Activated T-cell treated with anti-CD3 and anti-CD28 coated beads, Interleukin-2, amount 50 U/mL, for 48 hours (primary cell): ENCODE measurements at regions not wholly inside any gene's neighbourhood (a gene's known extent, or its start where the extent isn't known, plus 50 kb on each side); places are given as distances from the start of the nearest gene placed in this dataset.
"Not testable (repeated sequence)": the region's sequence is repeated elsewhere in the genome, so short reads cannot be mapped to it uniquely, and the experiment has no call there.

ENCODE experiments used
- DNase-seq, 2 experiments: peaks; one replicate each; pipeline ENCODE4 v3.0.0-alpha.2; 2020

DNA sequence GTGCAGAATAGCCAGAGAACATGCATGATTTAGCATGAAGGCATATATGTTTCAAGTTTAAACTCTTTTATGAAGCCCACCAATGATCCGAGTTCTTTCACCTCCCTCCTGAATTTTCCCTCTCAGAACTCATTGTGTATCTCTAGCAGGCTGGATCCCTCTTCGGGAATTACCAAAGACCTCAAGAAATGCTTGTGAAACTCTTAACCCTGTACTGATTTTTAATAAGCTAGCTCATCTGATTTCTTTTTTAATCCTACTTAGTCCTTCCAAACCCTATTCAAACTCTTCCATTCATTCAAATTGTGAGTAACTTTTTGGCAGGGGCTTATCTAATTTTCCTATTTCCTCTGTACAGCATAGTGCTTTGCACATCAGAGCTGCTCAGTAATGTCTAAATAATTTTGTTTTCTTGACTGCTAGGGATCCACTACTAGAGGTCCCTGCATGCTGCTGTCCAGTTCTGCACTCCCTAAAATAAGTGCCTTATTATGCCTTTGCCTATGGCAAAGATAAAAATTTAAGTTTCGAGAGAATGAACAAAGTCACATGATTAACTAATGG, 723.8 kb downstream of the CDH11 start:
- no peak for DNase-seq

DNA sequence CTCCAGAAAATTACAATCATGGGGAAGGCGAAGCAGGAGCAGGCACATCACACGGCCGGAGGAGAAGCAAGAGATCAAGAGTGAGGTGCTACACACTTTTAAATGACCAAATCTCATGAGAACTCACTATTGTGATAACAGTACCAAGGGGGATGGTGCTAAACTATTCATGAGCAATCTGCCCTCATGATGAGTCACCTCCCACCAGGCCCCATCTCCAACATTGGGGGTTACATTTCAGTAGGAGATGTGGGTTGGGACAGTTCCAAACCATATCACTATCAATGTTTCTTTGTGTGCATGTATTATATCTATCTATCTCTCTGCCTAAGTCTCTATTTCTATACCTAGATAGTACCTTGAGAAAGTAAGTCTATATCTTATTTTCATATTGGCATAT, 724.8 kb downstream of the CDH11 start:
- DNase-seq: no peak

DNA sequence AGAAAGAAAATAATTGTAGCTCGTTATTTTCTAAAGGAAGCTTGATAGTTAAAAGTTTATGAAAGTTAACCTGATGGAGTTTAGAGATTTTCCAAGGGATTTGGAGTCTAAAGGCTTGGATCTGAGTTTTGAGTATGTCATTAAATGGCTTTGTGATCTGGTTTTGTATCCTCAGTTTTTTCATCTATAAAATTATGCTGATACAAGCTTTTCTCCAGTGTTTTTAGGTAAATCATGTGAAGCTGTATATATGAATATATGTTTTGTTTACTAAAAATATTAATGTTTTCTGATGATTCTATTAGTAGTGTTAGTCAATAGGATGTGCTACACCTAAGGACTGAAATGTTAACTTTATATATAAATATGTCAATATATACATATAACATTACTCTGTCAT, 727.8 kb downstream of the CDH11 start:
- no peak for DNase-seq

DNA sequence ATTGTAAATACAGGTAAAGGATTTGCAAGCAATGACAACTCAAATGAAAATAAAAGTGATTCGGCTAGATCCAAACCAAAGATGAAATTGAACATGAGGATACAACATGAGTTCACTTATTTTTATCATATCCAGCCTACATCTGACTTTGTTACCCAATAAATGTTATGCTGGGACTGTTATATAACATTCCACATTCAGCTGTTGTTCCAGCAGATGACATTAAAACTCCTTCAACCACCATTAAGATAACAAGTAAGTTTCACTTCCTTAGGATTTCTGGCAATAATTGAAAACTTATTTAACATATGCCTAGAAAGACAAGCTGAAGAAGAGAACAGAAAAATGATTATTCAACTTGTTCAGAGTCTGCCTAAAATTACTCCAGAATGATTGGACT, 729.4 kb downstream of the CDH11 start:
- DNase-seq: no peak

DNA sequence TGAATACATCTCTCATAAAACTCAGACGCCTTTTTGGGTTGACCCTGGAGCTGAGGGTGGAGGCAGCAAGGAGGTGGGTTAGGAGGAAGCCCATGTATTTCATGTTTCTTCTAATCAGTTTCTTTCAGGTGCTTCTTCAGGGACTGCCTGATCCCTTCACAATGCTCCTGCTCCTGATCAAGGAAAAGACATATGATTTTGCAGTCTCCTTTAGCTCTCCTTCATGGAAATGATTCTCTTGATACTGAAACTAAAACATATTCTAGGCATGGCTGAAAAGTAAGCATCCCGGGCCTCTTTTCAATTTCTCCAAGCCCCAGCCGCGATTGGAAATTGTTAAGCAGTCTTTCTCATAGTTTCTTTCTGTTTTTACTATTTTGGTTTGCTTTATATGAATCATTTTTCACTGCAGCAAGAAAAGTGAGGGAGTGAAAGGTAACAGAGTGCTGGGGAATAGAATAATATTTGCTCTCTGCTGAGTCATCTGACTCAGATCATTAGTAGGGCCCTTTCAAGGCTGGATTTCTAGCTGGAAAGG, 730.7 kb downstream of the CDH11 start:
- DNase-seq: no peak

DNA sequence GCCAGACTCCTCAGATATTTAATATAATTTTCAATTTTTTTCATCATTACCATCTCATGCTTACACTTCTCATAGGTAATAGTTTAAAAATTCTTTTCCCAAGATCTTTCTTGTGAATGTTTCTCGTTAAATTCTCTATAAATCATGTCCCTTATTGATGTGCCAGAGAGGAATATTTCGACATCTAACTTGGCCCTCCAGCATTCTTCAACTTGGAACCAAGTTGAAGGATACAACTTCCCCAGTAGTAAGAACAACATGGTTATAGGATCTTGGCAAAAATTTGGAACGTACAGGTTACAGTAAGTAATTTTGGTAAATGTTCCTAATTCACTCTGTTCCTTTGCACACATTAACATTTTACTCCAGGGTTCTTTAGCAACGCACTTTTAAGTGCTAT, 731.8 kb downstream of the CDH11 start:
- DNase-seq: no peak

DNA sequence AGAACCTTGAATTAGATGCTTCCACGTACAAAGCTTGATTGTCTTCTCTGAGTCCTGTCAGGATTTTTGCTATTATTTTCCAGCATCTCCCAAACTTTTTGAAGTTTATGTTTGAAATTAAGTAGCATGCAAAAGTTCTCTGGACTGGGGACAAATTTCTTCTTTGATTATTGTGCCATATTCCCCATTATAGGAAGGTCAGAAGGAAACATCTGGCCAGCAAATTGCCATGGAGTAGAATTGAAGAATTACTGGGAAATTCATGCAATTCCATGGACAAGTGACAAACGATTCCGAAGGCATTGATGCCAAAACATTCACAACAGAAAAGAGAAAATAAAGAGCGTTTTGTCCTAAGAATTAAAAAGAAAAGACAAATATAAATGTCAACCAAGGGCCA, 737.2 kb downstream of the CDH11 start:
- no peak for DNase-seq

DNA sequence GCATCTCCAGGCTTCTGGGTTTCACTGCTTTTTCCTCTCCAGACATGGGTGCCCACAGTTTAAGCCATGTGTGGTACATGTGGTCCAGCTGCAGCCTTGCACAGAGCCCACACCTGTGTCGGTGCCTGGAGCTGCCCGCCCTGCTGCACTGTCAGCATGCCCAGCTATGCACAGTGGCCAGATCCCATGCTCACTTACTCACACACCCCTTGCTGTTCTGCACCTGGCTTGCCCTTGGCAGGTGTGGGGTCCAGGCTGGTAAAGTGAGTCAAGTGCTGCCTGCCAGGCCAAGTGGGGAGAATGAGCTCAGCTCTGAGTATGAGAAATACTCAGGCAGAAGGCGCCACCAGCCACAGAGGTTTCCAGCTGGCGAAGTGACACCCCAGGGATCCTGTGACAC, 739.9 kb downstream of the CDH11 start:
- no peak for DNase-seq

DNA sequence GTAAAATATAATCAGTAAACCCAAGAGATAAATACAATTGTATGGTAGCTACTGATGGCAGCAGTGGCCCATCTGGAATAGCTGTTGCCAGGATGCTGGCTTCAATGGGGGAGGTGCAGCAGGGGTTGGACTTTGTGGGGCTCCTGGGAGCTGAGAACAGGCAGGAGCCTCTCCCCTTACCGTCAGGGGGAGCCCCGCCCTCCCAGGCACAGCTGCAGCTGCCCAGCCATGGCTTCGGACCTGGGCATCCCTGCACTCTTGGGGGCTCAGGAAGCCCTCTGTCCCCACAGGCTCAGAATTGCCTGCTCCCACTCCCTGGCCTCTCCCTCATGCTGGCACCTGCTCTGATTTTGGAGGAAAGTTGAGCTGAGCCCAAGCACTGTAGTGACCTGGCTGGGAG, 741.1 kb downstream of the CDH11 start:
- DNase-seq: no peak

DNA sequence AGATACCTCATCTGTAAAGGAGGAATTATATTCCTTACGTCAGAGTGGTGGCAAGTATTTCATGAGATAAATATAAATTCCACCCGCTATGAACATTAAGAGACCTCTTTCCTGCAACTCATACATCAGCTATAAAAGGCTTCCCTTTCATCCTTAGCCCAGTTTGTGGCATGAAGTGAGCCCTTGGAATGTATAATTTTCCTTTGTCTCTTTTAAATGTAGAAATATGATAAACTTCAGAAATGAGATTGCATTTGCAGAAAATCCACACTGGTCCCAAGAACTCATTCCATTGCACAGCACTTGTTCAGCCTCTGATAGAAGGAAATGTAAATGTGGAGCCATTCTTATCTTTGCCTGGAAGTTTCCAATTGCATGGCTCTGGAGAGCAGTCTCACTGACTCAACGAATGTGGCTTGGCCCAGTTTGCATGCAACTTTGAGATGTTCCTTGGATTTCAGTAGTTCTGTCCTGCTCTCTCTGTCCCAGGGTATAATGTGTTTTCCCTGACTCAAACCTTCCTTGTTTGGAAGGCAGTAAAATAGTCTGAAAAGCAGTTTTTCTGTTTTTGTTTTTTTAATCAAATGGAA, 746.4 kb downstream of the CDH11 start:
- no peak for DNase-seq

DNA sequence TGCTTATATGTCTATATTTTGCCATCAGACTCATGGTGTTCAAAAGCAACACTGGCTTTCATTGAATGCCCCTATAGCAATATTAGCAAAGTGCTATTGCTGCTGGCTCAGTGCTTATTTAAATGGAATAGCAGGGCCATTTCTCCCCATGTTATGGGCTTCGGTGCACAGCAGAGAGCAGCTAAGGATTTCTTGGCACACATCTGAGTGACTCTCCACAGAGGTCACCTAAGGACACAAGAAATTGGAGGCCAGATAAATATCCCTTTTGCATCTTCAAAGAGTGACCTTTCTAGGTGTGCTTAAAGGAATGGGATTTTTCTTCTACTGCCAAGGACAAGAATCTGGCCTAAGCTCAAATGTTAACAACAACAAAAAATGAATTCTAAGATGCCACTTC, 751.8 kb downstream of the CDH11 start:
- no peak for DNase-seq

DNA sequence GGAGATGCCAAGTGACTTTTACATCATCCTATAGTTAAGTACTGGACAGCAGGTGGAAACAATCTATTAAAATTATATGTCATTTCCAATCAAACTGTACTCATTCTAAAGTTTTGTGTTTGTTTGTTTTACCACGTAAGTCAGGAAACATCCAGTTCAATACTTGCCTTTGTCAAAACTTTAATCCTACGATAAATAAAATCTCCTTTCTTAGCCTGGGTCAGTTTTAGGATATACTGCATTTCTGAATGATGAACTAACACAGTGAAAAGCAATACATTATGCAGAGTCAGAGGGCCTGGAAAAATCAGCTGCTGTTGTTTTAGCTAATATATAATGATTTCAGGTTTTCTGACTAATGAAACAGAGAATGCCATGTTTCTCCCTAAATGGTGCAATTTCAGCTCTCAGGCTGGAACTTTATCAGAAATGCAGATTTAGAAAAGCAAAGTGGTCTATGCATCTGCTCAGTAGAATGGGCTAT, 756.4 kb downstream of the CDH11 start:
- no peak for DNase-seq

DNA sequence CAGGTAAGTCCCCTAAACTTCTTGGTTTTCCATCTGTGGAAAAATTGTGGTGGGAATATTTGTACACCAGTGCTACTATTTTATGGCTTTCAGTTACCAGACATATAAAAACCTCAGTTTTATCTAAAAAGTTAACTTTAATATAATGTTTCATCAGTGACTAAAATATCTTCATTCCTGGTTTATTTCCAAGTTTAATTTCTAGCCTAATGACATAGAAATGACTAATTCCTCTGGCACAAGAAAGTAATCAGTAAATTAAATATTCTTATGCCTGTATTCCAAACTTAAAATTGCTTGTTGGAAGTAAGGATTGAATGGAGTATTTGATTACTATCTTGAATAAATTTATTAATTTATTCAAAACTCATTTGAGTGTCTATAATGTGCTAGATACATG, 757.0 kb downstream of the CDH11 start:
- DNase-seq: no peak

DNA sequence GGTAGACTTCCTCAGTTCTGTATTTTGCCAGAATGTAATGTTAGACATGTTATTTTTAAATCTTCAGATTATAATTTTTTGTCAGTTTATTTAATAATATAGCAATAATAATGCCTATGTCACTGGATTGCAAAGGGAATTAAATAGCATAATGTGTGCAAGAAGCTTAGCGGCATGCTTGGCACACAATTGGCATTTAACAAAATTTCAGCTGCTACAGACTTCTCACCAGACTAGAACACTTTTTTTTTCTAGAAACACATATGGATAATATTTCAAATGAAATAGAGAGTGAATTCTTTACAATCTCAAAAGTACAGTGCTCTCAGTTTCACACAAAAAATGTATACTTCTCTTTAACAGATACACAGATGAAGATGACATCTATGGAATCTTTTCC, 757.4 kb downstream of the CDH11 start:
- DNase-seq: no peak

DNA sequence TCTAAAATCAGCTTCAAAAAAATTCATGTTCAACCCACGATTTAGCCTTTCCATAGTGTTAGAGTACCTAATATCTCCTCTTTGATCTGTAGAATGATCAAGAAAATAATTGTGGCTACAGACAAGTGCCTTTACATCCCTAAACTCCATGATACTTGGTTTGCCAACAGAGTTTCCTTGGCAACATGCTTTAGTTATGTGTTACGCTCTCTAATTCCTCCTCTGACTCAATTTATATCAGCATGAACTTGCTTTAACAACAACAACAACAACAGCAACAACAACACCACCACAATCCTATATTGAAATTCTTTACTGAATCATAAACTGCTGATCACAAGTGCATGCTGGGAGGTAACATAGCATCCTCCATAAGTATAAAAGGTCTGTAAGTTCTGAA, 757.8 kb downstream of the CDH11 start:
- DNase-seq: no peak

DNA sequence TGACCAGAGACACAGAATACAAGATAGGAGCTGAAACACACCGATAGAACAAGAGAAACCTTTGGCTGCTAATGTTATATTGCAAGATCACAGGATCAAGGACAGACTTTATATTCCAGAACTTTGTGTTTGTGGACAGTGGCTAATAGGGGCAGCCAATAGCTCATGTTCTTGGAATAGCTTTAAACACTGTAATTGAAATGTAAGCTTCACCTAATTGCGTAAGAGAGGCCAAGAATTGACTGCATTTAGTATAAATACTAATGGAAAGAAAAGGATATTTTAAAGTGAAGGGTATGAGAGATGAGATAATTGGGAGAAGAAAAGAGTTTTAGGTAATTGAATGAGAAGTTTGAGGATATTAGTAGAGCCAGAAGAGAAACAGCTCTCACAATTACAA, 758.8 kb downstream of the CDH11 start:
- DNase-seq: no peak

DNA sequence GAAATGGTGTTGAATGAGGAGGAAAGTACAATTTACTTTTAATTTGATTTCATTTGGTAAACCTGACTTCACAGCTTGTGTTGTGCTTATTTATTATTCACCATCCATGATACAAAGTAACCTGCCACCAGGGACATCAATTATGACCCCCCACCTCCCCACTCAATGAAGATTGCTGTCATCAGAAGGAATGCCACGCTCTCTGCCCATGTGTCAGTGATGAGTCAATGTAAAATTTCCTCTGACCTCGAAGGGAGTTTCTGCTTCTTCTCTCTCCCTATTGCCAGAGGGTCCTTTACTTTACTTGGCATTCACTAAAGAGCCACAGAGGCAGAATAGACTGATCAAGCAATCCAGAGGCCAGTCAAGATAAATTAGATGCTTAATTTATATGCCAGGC, 759.7 kb downstream of the CDH11 start:
- no peak for DNase-seq

DNA sequence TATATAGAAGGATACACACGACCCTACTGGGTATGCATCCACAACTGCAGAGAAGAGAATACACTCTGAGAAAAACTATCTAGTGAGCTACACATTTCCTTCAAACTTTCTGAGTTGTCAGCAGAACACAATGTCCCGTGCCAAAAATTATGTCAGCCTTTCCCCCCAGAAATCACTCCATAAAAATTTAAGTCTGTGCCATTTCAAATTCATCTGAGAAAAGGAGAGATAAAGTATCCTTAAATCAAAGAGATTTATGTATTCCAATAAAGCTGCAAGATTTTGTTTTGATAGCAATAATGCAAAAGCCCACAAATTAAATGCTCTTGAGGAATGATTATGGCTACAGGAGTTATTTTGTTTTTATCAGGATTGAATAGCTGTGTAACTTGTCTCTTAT, 760.1 kb downstream of the CDH11 start:
- DNase-seq: no peak

DNA sequence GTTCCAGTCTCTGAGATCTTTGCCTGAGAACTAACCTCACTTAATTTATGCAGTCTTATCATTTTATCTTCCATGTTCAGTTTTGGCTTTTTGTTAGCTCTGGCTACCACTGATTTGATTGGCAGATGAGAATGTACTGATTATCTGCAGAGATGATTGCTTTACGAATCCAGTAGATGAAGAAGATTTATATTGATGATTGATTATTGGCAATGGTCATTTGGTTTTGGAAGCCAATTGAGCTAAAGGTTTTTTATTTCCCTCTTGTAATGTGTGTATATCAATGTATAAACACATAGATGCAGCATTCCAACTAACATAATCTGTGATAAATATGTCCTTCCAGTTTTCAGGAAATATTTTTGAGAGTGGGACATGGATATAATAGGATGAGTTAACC, 763.6 kb downstream of the CDH11 start:
- no peak for DNase-seq

DNA sequence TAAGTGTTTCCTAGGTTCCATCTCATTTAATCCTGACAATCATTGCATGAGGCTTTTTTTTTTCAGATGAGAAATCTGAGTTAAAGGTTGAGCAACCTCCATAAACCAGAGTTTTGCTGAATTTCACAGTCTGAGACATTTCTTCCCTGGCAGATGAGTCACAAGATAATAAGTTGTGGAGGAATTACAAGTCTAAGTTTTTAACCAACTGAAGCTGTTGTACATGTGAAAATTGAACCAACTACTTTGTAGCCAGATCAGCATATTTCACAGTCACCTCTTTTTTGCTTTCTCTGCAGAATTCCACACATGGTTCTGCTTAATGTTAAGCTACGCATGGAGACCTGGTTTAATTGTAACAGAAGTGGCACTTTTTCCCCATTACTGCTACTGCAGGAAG, 765.6 kb downstream of the CDH11 start:
- no peak for DNase-seq

DNA sequence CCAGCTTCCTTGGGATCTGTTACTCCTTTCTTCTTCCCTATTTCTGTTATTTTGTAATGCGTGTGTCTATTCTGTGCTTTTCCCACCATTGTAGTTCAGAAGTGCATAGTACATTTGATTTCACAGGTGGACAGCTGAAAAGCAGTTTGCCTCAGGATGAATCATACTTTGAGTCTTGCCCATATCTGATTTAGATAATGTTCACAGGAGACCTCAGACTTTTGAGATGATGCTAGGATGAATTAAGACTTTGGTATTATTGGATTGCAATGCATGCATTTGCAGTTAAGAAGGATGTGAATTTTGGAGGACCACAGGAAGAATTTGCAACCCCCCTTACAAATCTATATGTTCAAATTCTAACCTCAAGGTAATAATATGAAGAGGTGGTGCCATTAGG, 769.6 kb downstream of the CDH11 start:
- no peak for DNase-seq

DNA sequence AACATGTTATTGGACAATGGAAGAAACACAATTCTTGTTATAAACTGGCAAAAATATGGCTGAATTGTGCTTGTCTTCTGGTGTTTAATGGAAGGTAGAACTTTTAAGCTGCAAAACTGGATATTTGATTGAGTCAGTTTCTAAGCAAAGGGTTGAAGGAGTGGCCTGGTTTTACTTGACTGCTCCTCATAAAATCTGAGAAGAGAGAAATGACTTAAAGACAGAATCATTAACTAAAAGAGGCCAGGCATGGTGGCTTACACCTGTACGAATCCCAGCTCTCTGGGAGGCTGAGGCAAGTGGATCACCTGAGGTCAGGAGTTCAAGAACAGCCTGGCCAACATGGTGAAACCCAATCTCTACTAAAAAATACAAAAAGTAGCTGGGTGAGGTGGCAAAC, 770.7 kb downstream of the CDH11 start:
- DNase-seq: no peak

DNA sequence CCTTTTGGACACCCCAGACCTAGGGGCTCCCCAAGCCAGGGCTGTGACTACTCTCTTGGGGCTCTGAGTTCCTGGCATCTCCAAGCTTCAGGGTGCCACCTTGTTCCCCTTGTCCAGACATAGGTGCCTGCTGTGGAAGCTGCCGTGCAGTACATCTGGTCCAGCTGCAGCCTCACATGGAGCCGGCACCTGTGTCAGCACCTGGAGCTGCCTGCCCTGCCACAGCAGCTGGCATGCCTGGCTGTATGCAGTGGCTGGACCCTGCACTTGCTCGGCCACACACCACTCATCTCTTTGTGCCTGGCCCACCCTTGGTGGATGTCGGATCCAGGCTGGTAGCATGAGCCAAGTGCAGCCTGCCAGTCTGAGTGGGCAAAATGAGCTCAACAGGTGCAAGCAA, 775.8 kb downstream of the CDH11 start:
- DNase-seq: no peak

DNA sequence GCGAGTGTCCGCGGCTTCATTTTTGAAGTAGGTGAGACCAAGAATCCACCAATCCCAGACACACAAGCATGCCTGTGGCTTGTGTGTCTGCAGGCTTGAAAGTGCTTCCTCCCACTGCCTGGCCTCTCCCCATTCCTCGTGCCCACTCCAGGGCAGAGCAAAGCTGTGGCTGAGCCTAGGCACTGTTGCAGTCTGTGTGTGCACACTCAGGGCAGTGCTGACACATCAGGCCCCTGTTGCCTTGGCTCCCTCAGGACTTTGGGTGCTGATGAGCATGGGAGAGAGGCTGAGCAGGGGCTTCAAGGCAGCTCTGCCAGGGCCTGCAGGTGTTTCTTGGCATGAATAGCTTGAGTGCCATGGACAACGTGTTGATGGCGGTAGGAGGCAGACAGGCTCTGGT, 776.7 kb downstream of the CDH11 start:
- DNase-seq: no peak

DNA sequence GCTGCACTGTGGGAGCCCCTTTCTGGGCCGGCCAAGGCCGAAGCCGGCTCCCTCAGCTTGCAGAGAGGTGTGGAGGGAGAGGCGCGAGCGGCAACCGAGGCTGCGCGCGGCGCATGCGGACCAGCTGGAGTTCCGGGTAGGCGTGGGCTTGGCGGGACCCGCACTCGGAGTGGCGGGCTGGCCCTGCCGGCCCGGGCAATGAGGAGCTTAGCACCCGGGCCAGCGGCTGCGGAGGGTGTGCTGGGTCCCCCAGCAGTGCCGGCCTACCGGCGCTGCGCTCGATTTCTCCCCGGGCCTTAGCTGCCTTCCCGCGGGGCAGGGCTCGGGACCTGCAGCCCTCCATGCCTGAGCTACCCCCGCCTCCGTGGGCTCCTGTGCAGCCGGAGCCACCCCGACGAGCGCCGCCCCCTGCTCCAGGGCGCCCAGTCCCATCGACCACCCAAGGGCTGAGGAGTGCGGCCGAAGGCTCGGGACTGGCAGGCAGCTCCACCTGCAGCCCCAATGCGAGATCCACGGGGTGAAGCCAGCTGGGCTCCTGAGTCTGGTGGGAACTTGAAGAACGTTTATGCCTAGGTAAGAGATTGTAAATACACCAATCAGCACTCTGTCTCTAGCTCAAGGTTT, 777.9 kb downstream of the CDH11 start:
- not testable (repeated sequence) for DNase-seq
